HG03108 (cell line): ENCODE measurements at regions not wholly inside any gene's neighbourhood (a gene's known extent, or its start where the extent isn't known, plus 50 kb on each side); places are given as distances from the start of the nearest gene placed in this dataset.

ENCODE experiments used
- ATAC-seq: cut with Tn5 transposase; IDR thresholded peaks from one replicate; pipeline ENCODE4 v1.9.1; 2021; ENCODE audit warnings: moderate library complexity; ENCODE audit not compliant: unreplicated experiment

DNA sequence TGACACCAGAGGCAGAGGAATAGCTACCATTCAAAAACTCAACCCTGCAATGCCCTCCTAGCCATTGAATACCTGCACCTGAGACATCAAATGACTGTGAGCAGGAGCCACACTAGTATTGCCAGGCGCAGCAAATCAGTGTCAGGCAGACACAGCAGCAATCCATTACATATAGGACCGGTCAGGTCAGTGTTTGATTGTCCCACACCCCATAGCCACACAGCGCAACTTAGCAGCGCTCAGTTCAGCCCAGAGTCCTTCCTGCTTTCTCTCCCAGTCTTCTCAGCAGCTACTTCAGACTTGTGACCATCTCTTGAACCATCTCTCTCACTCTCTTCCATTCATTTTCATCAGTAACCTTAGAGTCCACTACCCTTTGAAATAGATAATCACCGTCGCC lies 181.6 kb upstream of the GPR12 start:
- ATAC-seq: no peak

DNA sequence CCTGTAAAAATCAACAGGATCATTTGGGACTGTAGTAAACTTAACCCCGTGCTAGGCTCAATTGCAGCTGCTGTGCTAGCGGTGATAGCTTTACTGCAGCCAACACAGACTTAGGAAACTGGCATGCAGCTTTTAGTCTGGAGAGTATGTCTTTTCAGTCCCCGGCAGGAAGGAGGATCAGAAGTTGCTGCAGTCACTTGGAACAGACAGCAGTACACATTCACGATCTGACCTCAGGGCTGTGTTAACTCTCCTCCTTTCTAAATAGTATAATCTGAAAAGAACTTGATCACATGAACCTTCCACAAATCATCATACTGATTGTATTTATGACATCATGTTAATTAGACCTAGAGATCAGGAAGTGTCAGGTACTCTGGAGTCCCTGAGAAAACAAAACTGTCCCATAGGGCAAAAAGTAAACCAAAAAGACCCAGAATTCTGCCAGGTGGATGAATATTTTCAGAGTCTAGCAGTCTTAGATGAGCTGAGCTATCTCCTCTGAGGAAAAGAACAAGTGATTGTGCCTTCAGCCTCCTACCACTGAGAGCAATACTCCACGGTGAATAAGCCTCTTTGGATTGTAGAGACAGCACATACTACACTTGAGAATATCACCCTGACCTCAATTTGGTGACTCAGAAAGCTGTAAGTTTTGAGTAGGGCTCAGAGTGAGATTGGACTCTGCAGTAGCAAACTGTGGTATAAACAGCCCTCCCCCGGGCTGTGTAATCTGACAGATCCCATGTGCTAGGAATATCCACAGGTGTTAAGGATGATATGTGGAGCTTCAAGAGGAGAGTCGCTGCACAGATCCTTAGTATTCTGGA lies 181.0 kb upstream of the GPR12 start:
- no peak for ATAC-seq

DNA sequence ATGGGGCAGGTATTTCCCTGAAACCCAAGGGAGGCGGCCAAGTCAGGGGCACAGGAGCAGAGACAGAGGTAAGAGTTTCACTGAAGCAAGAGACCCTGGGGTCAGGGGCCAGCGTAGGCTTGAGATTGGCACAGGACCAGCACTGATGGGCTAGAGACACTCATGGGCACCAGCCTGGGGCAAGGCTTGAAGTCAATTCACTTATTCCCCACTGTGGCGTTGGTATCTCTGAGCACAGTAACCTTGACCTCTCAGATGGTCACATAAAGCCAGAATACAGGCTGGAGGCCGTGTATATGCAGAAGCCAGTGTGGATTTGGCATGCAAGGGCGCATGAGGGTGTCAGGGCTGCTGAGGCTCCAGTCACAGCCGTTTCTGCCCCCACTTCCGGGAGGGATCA lies 173.5 kb upstream of the GPR12 start:
- ATAC-seq: no peak

DNA sequence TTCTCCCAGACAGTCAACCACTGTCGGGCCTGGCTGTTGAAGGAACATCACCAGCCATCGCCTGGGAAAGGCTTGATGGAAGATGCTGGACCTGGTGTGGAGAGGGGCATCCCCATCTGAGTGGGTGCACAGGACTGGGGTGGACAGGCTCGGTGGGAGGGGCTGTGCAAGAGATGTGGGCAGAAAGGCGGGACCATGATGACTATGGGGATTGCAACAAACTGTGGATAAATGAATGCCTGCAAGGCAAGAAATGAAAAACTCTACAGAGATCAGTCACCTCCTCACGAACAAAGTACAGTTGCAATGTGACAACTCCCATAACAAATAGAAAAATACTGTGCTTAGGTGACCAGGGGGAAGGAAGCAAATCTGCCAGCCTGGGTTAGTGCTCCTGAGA lies 171.9 kb upstream of the GPR12 start:
- no peak for ATAC-seq

DNA sequence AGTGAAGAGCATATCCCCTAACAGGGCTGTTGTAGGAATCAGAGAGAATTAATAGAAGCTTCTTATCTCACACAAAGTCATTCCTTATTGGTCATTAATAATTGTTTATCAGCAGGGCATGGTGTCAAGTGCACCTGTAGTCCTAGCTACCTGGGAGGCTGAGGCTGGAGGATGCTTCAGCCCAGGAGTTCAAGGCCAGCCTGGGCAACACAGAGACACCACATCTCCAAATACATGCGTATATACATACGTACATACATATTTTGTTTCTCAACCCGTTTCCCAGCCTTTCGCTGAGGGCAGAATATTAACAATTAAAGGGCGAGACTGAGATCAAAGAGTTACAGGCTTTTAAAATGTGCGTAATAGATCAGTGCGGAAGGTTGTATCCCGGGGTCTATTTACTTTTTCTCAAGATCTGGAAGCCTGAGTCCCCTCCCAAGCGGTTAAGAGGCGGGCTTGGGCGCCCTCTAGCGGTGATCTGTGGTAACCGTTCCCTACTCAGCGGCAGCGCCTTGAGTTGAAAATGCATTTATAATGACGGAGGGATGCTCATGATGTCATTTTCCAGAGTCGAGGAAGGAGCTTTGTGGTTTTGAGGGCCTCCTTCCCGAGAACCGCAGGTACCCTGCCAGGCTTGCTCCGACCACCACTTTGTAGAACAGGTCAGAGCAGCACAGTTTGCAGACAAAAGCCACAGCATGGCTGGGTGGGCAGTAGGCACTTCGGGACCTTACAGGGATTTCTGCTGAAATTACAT lies 169.6 kb upstream of the GPR12 start:
- ATAC-seq: no peak

DNA sequence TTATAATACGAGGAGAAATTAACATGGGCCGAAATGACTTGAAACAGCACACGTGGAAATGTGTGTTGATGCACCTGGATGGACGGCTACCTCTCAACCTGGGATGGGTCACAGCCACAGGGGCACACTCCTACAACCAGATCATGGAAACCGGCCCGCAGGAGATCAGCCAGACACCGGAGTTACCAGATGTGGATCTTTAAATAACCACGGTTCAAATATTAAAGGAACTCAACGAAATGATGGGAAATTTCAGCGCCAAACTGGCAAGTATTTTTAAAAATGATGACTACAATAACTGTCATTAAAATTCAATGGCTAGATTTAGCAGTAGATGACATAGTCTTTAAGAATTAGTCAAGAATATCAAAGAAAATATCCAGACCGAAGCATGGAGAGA lies 166.9 kb upstream of the GPR12 start:
- no peak for ATAC-seq

DNA sequence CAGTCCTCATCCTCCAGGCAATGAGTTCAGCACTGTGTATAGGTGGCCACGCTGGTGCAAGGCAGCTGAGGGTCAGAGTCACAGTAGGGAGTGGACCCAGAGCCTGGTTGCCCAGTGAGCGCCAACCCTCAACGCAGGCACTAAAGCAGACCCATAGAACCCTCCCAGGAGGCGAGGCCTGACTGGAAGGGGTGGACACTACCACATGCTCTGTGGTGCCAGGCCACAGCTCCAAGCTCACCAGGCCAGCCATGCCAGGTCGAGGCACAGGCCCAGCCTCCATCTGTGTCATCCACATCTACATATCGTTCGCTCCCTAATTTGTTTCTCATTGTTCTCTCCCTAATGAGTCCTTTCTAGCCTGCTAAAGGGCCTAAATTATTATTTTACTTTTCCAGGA lies 165.8 kb upstream of the GPR12 start:
- no peak for ATAC-seq

DNA sequence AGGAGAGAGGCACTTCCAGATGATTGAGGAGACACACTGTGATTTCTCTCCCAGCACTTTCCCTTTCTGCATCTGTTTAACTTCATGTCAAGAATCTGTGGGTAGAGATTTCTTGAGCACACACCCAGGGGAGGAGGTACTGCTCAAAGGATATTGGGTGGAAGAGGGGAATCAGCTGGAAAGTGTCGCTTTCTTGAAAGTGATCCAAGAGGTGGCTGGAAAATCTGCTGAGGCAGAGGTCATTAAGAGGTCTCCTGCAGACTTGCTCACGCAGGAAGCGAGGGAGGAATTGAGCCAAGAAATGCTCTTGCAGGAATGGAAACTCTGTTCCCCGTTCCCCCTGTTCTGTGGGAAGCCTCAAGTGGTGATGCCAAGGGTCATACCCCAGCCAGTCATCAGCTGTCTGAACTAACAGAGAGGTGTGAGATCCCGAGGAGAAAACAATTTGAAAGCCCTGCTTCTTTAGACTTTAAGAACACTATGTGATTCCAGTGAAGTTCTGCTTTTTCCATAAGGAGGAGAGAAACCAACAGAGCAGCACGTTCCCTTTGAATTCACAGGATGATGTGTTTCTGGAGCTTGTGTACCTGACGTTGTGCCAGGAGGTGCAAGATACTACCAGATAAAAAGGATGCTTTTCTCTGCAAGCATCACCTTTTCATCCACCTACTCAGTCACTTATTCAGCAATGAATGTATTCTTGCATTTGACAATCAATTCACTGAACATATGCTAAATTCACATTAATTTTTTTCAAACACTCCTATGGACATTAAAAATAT lies 163.4 kb upstream of the GPR12 start:
- ATAC-seq: no peak

DNA sequence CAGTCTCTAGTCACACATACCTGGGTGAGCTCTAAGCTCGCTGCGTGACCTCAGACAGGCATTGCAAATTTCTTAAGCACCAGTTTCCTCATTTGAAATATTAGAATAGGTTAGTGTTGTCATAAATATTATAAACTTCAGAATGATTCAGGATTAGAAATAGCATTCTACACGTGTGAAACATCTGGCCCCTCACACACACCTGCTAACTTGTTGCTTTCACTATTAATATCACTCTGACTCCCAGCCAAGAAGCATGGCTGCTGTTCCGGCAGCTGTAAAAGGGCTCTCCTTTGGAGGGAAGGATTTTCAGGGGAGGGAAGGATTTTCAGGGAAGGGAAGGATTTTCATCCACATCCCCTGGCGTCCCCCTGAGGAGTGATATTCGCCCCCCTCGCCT lies 161.3 kb upstream of the GPR12 start:
- ATAC-seq: no peak

DNA sequence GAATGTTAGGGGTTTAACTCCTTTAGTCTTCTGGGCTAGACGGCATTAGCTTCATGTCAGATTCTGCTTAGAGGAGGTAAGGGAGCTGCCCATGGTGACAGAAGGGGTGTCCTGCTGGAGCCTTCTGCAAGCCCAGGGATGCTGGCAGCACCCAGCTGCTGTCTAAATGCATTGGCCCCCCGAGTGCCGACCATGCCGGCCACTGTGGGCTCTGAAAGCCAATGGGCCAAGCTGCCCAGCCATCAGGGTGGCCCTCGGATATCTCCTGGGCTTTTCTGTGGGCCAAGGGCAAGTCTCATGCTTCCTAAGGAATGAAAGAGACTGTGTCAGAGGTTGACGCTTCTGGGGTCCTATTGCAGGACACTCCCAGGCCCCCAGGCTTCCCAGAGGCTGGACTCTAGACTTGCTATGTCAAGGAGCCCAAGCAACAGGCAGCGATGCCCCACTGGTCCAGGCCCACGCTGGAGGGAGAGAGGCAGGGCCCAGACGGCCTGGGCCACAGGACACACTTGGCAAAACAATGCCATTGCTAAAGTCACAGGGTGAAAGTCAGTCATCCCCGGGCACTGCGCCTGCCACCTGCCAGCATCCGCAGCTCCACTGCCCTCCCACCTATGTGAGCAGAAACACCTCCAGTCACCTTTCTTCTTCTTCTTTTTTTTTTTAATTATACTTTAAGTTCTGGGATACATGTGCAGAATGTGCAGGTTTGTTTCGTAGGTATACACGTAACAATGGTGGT lies 160.2 kb upstream of the GPR12 start:
- no peak for ATAC-seq

DNA sequence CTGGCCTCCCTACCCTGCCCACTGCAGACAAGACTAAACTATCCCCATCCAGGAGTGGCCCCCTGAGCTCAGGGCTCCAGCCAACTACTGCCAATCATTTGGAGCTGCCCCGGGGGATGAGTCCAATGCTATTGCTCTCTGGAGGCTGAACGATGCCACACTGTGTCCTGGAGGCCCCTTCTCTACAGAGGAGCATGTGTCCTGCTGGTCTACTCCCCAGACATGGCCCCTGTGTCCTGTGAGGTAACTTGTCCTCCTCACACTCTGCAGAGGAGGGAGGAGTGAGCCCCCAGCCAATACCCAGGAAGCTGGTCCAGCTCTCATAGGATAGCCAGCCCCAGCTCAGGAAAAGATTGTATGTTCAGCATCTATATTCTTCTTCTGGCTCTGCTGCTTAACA lies 159.1 kb upstream of the GPR12 start:
- no peak for ATAC-seq

DNA sequence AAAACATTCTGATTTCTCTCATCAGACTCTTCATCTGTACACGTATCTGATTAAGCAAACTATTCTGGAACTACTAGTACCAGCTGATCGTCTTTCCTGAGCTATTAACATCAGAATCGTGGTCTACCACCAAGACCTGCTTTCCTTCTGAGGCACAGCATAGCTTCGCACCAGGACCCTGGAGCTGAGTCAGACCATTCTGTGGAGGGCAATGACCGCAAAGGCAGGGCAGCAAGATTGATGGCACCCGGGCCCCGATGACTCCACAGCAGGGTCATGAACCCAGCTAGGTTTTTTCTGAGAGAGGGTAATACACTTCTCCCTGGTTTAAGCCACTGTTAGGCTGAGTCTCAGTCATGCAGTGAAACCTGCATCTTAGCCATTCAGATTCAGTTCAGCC lies 158.7 kb upstream of the GPR12 start:
- no peak for ATAC-seq

DNA sequence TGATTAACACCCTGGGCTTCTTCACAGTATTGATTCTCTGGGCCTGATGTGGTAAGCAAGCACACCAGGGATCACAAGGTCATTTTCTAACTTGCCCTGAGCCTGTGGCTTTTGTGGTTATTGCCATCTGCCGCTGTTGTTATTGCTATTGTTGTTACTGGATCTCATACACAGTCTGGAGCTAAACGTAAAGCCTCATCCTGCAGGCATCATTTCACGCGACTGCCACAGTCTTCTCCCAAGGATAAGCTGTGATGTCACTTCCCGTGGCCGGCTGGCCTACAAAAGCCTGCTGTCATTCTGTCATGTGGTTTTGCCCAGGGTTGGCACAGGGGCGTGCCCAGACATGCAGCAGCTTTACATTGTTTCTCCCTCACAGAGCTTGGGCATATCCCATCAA lies 154.0 kb upstream of the GPR12 start:
- no peak for ATAC-seq

DNA sequence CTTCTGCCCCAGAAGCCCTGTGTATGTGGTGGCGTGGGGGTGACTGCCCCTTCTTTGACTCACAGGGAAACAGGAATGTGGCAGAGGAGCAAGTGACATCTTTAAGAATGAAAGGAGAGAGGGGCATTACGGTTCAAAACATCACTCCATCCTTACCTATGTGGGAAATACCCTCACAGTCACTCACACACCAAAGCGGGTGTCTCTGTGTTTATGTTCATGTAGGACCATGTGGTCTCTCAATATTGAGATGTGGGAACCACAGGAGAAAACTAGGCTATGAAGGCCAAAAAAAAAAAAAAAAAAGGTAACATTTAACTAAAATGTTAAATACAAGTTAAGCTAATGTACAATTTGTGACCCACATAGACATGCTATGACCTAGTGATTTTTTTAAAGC lies 153.6 kb upstream of the GPR12 start:
- ATAC-seq: no peak

DNA sequence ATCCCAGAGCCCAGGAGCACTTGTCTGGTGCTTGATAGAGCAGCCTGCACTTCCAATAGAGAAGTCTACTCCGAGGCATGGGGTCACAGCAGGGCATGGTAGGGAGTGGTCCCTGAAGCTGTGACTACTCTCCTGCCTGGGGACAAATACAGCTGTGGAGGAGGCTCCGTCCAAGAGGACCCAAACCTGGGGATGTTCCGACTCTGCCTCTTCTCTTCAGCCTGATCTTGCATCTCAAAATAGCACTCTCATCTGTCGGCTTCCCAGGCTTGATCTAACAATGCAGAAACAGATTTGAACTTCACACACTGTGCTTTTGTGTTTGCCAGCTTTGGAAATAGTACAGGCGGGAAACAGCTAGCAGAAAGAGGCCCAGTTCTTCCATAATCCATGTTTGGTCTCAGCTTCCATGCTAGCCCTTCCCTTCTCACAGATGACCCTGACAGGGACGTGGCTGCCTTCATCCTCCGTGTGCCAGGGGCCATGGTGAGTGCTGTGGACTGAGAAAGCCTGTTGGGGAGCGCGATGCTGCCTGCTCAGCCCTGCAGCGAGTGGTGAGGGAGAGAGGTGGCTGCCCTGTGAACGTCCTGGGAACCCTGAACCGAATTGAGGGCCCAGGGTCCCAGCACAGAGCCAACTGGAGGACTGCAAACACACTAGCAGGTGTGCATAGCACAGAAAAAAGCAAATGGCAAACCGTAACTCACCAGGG lies 150.3 kb upstream of the GPR12 start:
- no peak for ATAC-seq

DNA sequence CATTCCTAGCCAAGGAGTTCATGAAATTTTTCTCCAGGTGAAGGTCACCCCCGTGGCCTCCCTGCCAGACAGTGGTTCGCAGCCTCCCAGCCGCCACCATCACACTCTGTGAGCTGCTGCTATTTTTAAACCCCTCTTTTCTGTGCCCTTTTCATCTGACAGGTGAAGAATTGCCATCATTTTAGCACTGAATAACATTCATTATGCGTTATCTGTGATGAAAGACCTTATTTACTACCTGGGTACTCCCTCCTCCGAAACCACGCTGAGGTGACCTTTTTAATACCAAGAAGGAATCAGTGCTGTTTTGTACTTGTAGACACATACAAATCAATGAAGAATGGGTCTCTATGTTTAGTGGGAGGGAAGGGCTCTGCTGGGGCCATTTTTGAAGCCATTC lies 148.9 kb upstream of the GPR12 start:
- no peak for ATAC-seq

DNA sequence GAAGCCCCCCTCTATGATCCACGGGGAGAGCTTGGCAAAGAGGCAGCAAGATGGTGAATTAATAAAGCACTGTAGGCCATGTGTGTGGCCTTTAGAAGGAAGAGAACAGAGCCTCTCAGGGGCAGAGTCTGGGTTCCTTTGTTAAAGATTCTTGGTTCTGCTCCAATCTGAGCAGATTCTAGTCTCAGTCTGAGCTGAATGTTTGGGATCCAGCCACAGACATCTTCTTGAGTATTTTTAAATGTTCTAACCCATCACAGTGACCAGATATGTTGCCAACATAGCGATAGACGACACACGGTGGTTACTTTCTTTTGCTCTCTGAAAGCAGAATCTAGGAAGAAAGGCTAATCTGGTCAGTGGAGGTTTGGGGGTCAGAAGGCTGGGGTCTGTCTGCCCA lies 147.5 kb upstream of the GPR12 start:
- ATAC-seq: no peak

DNA sequence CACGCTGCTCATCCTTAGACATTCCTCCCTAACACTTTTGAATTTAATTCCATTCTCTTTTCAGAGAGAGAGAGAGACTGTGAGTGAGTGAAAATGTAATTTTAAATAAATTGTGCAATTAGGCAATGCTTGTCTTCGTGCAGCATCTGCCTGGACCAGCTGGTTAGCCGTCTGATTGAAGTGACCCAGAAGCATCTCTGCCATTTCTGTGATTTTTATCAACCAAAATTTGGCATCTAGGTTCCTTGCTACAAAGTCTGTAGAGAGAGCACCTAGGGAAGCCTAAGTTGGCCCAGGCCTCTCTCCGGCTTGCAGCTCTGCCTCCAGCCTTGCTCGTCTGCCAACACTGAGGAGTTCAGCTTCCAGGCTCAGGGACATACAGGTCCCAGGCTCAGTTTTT lies 138.6 kb upstream of the GPR12 start:
- no peak for ATAC-seq

DNA sequence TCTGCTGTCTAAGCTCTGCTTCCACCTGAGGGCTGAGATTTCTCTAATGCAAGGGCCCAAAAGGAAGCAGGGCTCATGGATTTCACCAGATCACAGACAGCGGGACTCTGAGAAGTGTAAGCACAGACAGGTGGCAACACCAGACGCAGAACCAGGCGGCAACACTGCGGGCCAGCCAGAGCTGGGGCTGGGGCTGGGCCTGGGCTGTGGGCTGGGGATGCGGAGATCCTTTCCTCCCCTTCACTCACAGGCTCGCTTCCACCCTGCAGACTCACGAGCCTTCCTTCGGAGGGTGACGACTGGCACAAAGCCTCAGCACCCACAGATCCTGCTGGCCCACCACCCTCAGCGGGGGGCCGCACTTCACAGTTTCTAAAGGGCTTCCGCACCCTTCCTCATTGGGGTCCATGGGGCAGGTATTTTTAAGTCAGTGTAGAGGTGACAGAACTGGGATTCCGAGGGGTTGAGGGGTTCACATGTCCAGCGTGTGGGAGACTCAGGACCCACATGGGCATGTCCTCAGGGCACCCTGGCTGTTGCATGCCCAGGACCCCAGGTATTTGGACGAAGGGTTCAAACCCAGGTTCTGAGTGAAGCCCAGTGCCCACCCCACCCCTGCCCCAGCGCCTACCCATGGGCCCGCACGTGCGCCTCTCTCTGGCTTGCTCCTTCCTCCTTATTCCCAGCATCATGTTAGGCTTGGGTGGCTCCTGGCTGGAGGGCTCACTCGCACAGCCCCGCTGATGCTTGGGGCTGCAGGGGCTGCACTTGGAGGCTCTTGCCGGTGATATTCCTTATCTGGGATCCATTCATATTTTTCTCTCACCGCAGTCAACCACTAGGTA lies 137.3 kb upstream of the GPR12 start:
- ATAC-seq: no peak
